ENCODE measurements at regions not wholly inside any gene's neighbourhood (a gene's known extent, or its start where the extent isn't known, plus 50 kb on each side); places are given as distances from the start of the nearest gene placed in this dataset.
"Not testable (repeated sequence)": the region's sequence is repeated elsewhere in the genome, so short reads cannot be mapped to it uniquely, and the experiment has no call there.

- FAIRE-seq: not testable (repeated sequence)
Measured at GRCh38 chr6:26799903-26800633, 140.5 kb upstream of the ZNF322 start.

DNA sequence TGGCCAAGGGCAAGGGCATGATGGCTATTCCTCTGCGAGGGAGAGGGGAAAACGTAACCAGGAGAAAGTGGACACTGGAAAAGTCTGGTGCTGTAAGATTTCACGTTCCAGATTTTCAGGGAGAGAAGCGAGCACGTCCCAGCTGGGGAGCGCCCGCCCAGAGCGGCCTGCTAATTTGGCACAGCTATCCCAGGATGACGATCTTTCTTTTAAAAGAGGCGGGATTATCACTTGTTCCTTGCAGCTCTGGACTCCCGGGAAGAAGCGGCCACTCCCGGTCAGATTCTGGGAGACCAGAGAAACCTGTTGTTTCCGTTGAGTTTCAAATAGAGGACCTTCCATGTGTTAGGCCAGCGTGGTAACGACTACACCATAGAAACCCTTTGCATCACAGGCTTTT is 144.2 kb upstream of the ZNF322 start:
- FAIRE-seq: not testable (repeated sequence)

DNA sequence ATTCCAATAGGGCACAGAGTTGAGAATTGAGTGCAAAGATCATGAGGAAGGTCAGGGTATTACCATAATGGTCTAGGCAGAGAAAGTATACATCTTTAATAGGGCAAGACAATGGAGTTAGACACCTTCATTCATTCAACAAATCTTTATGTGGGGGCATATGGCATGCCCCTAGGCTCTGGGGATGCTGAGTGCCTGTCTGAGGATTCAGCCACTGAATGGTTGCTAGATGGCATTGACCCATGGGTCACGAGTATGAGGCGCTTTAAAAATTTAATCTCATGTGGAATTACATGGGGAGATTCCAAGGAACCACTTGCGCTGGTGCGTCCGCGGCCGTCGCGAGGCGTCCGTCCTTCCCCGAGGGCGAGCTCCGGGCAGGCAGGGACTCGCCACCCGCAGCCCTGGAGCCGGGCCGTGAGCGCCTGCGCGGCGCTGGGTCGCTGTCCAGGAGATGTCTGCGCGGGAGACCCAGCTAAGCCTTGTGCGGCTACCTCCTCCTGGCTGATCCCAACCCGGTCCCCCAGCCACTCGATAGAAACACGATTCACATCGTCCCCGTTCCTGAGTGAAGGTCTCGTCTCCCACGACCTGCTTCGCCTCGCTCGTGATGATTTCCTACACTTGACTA is 152.1 kb upstream of the ZNF322 start:
- FAIRE-seq: not testable (repeated sequence)

DNA sequence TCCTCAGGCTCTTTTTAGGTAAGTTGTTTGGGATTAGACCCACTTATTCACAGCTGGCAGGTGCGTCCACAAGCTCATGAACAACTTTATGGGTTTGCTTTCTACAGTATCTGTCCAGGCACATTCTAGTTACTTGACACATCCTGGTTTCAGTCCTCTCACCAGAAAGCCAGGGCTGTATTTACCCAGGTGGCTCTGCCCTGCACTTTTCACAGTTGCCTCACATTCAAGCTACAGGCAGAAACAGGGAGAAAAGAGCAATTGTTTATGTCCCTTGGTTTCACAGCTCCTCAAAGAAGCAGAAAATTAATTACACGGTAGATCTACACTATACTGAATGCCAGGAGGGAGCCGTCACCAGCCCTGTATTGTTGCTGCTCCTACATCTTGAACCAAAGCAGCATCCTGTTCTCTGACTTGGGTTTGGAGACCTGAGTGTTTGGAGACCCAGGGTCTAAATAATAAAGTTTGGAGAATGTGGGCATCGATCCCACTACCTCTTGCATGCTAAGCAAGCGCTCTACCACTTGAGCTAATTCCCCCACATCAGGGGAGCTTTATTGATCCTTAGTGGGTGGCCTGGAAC is 159.2 kb upstream of the ZNF322 start:
- FAIRE-seq: not testable (repeated sequence)

DNA sequence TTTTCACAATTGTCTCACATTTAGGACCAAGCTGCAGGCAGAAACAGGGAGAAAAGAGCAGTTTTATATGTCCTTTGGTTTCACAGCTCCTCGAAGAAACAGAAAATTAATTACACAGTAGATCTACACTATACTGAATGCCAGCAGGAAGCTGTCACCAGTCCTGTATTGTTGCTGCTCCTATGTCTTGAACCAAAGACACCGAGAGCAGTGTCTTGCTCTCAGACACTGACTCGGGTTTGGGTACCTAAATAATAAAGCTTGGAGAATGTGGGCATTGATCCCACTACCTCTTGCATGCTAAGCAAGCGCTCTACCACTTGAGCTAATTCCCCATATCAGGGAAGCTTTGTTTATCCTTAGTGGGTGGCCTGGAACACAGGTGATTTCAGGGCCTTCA is 168.4 kb upstream of the ZNF322 start:
- not testable (repeated sequence) for FAIRE-seq

DNA sequence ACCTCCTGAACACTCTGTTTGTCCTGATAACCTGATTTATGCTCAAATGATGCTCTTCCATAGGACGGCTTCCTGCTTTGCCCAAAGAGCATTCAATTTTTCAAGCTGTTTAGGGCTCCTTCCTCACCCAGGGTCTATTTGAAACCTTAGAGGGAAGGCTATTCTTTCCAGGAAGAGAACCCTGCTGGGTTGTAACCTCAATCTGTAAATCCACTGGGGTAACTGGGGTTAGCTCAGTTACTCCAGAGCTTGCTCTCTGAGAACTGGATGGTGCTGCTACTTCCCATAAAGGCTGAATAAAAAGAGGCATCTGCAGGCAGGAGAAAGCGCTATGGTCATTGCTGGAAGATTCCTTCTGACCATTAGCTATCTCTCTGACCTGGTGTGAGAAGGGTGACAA is 169.9 kb upstream of the ZNF322 start:
- not testable (repeated sequence) for FAIRE-seq

DNA sequence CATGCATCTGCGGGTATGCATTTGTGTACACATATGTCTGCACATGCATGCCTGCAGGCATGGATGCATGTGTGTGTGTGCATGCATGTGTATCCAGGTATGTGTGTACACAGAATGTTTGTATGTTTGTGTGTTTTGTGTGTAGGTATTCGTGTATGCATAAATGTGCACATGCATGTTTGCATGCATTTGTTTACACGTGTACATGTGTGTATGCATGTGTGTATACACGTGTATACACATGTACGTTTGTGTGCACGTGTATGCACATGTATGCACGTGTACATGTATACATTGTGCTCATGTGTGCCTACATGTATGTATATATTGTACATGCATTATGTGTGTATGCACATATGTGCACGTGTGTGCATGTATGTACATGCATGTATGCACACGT is 171.4 kb upstream of the ZNF322 start:
- FAIRE-seq: not testable (repeated sequence)

- FAIRE-seq: not testable (repeated sequence)
Measured at GRCh38 chr6:26835707-26836106, 176.2 kb upstream of the ZNF322 start.

GRCh38 chr6:26836657-26837056 is 177.1 kb upstream of the ZNF322 start:
- not testable (repeated sequence) for FAIRE-seq

- not testable (repeated sequence) for FAIRE-seq
Measured at GRCh38 chr6:26844823-26845222, 185.3 kb upstream of the ZNF322 start.

DNA sequence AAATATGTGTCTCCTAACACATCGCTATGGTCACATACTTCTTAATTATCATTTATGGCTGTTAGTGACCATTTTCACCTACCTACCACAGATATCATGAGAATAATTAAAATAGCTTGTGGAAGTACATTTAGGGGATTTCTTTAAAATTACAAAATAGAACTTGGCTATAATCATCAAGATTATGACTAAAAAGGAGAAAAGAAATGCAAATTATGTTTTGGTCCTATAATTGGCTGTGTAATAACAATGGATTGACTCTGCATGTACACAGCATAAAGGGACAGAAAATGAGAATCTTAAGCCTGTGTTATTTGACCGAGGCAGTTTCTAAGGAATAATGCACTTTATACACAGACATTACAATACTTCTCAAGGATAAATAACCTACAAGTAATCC is 197.7 kb upstream of the ZNF322 start:
- not testable (repeated sequence) for FAIRE-seq

GRCh38 chr6:26859067-26859770 is 199.7 kb upstream of the ZNF322 start:
- not testable (repeated sequence) for FAIRE-seq

DNA sequence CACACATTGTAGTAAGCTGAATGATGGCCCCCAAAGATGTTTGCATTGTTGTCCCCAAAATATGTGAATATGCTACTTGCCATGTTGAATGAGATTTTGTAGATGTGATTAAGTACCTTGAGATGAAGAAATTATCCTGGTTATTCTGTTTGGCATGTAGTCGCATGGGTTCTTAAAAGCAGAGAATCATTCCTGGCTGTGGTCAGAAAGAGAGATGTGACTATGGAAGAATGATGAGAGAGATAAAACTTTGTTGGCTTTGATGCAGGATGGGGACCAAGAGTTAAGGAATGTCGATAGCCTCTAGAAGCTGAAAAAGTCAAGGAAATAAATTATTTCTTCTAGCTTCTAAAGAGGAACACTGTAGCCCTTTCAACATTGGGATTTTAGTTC is 200.2 kb upstream of the ZNF322 start:
- not testable (repeated sequence) for FAIRE-seq

- FAIRE-seq: not testable (repeated sequence)
Measured at GRCh38 chr6:26861913-26862312, 202.4 kb upstream of the ZNF322 start.

GRCh38 chr6:26863641-26864040 is 204.1 kb upstream of the ZNF322 start:
- not testable (repeated sequence) for FAIRE-seq

DNA sequence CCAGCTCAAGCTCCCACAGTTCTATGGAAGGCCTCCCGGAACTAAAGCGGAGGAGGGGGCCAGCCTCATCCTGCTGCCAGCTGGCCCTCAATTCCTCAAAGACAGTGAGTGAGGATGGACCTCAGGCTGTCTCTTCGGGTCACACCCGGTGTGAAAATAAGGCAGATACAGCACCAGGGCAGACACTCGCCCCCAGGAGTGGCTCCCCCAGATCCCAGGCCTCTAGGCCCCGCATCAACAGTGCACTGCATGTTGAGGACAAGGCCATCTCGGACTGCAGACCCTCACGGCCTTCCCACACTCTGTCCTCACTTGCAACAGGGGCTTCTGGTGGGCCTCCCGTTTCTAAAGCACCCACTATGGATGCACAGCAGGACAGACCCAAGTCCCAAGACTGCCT is 239.2 kb upstream of the ZNF322 start:
- FAIRE-seq: not testable (repeated sequence)

DNA sequence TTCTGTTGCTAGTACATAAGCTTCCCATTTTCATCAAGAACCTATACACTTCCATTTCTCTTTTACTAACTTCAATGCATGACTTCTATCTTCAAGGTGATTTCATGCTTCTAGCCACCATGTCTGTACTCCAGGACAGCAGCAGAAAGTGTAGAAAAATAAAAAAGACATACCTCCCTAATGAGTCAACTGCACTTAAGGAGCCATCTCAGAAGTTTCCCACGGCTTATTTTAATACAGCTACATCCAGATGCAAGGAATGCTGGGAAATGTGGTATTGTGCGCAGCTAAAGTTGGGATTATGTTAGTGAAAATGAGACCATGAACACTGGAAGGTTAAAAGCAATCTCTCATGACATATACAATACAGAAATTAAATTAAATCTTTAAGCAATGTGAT is 264.7 kb upstream of the ZNF322 start:
- not testable (repeated sequence) for FAIRE-seq

DNA sequence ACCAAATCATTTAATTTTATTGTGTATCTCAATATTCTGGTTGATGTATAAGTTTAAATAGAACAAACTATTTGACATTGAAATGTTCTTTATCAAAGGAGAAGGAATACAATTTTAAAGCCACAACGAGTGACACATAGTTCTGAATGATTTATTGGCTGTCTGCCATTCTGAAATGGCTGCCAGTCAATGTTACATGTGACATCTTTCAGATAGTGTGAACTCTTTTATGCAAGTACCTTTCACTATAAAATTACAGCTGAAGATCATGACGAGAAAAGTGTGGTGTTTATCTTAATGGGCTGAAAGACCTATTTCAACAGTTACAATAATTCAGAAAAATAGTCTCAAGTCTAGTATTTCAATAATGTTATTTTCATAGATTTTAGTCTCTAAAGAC is 268.6 kb upstream of the ZNF322 start:
- FAIRE-seq: not testable (repeated sequence)

- not testable (repeated sequence) for FAIRE-seq
Measured at GRCh38 chr6:26937258-26937657, 277.7 kb upstream of the ZNF322 start.

- not testable (repeated sequence) for FAIRE-seq
Measured at GRCh38 chr6:26951211-26951610, 291.7 kb upstream of the ZNF322 start.

DNA sequence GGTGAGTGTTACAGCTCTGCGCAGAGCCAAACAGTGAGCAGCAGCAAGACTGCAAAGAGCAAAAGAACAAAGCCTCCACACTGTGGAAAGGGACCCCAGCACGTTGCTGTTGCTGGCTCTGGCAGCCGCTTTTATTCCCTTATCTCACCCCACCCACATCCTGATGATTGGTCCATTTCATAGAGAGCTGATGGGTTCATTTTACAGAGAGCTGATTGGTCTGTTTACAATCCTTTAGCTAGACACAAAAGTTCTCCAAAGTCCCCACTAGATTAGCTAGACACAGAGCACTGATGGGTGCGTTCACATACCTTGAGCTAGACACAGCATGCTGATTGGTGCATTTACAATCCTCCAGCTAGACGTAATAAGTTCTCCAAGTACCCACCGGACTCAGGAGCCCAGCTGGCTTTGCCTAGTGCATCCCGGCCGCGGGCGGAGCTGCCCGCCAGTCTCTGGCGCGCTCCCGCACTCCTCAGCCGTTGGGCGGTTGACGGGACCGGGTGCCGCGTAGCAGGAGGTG is 291.4 kb upstream of the PRSS16 start:
- FAIRE-seq: peak; percentile 95

DNA sequence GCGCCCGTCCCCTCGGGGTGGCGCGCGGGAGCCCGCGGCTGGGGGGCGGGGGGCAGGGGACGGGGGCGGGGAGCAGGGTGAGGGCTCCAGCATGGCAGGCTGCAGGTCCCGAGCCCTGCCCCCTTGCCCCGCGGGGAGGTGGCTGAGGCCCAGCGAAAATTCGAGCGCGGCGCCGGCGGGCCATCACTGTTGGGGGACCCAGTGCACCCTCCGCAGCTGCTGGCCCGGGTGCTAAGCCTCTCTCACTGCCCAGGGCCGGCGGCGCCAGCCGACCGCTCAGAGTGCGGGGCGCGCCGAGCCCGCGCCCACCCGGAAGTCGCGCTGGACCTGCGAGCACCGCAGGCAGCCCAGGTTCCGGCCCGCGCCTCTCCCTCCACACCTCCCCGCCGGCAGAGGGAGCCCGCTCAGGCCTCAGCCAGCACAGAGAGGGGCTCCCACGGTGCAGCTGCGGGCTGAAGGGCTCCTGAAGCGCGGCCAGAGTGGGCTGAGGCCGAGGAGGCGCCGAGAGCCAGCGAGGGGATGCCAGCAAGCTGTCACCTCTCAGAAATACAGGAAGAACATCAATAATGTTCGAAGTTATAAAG is 290.8 kb upstream of the PRSS16 start:
- FAIRE-seq: not testable (repeated sequence)
